ENCODE measurements at regions not wholly inside any gene's neighbourhood (a gene's known extent, or its start where the extent isn't known, plus 50 kb on each side); places are given as distances from the start of the nearest gene placed in this dataset.

GRCh38 chr14:87207756-87208155 is 785.2 kb downstream of the GALC start:
- H3K27ac ChIP-seq, result no peak overlapping the region
- TF ChIP-seq ZFX (IDR thresholded peaks at IDR 0.05) (no peak), CTCF (conservative IDR thresholded peaks at IDR 0.05) (no peak)

GRCh38 chr14:87205811-87206210 is 787.2 kb downstream of the GALC start:
- H3K27ac ChIP-seq, result no peak overlapping the region
- TF ChIP-seq CTCF (conservative IDR thresholded peaks at IDR 0.05) (peak; percentile 22), ZFX (IDR thresholded peaks at IDR 0.05) (no peak)

- no peak overlapping the region for H3K27ac ChIP-seq
- TF ChIP-seq CTCF (conservative IDR thresholded peaks at IDR 0.05), result no peak
- TF ChIP-seq ZFX (IDR thresholded peaks at IDR 0.05), result no peak
These were observed 789.6 kb downstream of the GALC start for GRCh38 chr14:87203346-87203745.

- H3K27ac ChIP-seq, result no peak overlapping the region
- no peak for TF ChIP-seq ZFX (IDR thresholded peaks at IDR 0.05)
- no peak for TF ChIP-seq CTCF (conservative IDR thresholded peaks at IDR 0.05)
These were observed 793.6 kb downstream of the GALC start for GRCh38 chr14:87199381-87199780.

GRCh38 chr14:87196436-87196835 is 796.5 kb downstream of the GALC start:
- no peak for TF ChIP-seq ZFX (IDR thresholded peaks at IDR 0.05)
- TF ChIP-seq CTCF (conservative IDR thresholded peaks at IDR 0.05), result no peak
- no peak overlapping the region for H3K27ac ChIP-seq

- no peak overlapping the region for H3K27ac ChIP-seq
- no peak for TF ChIP-seq CTCF (conservative IDR thresholded peaks at IDR 0.05)
- TF ChIP-seq ZFX (IDR thresholded peaks at IDR 0.05), result no peak
These were observed 805.2 kb downstream of the GALC start for GRCh38 chr14:87187786-87188185.

- no peak overlapping the region for H3K27ac ChIP-seq
- TF ChIP-seq CTCF (conservative IDR thresholded peaks at IDR 0.05) (no peak), ZFX (IDR thresholded peaks at IDR 0.05) (no peak)
These were observed 806.2 kb downstream of the GALC start for GRCh38 chr14:87186737-87187136.

Measured in C4-2B (cell line).